Activated B cell treated with CpG ODN at 0.5 μM for 24 hours (primary cell): ENCODE measurements at regions not wholly inside any gene's neighbourhood (a gene's known extent, or its start where the extent isn't known, plus 50 kb on each side); places are given as distances from the start of the nearest gene placed in this dataset.
"Not testable (repeated sequence)": the region's sequence is repeated elsewhere in the genome, so short reads cannot be mapped to it uniquely, and the experiment has no call there.

ENCODE experiments used
- ATAC-seq: fragments of 200-7000 bp; cut with Tn5 transposase; one replicate; pipeline ENCODE4 v1.10.0; 2021; ENCODE audit warnings: low read depth, mild to moderate bottlenecking, moderate library complexity
- CTCF ChIA-PET: fragments of 350-600 bp; sonication (Branson Sonifier 250); formaldehyde crosslinking; loops from one replicate; lab custom pipeline; 2021; ENCODE audit warnings: antibody characterized with exemption; lab: Charles Lee
- POLR2A ChIA-PET: fragments of 350-600 bp; sonication (Branson Sonifier 250); formaldehyde crosslinking; loops from one replicate; lab custom pipeline; 2021; ENCODE audit warnings: antibody characterized with exemption; lab: Charles Lee
- DNase-seq: peaks from one replicate; pipeline ENCODE4 v3.0.0; 2022
- H3K27ac Mint-ChIP-seq: one replicate; pipeline ENCODE4 v1.8.0; 2020; ENCODE audit warnings: mixed read lengths
- H3K27me3 Mint-ChIP-seq: one replicate; pipeline ENCODE4 v1.8.0; 2021; ENCODE audit warnings: mixed read lengths
- H3K36me3 Mint-ChIP-seq: one replicate; pipeline ENCODE4 v1.8.0; 2021; ENCODE audit warnings: low read depth, mixed read lengths
- H3K4me1 Mint-ChIP-seq: one replicate; pipeline ENCODE4 v1.8.0; 2021; ENCODE audit warnings: mixed read lengths
- H3K4me3 Mint-ChIP-seq: one replicate; pipeline ENCODE4 v1.8.0; 2020; ENCODE audit warnings: mild to moderate bottlenecking, mixed read lengths
- H3K9me3 Mint-ChIP-seq: one replicate; pipeline ENCODE4 v1.8.0; 2020; ENCODE audit warnings: mixed read lengths
- CTCF ChIP-seq: fragments of 200-600 bp; IDR thresholded peaks from one replicate; pipeline ENCODE4 v1.8.0; 2022; ENCODE audit warnings: antibody characterized with exemption, mild to moderate bottlenecking
- intact Hi-C: fragments of 100-400 bp; cut with micrococcal nuclease; formaldehyde crosslinking; loops from one replicate; pipeline ENCODE4 v1.15.1; 2024

DNA sequence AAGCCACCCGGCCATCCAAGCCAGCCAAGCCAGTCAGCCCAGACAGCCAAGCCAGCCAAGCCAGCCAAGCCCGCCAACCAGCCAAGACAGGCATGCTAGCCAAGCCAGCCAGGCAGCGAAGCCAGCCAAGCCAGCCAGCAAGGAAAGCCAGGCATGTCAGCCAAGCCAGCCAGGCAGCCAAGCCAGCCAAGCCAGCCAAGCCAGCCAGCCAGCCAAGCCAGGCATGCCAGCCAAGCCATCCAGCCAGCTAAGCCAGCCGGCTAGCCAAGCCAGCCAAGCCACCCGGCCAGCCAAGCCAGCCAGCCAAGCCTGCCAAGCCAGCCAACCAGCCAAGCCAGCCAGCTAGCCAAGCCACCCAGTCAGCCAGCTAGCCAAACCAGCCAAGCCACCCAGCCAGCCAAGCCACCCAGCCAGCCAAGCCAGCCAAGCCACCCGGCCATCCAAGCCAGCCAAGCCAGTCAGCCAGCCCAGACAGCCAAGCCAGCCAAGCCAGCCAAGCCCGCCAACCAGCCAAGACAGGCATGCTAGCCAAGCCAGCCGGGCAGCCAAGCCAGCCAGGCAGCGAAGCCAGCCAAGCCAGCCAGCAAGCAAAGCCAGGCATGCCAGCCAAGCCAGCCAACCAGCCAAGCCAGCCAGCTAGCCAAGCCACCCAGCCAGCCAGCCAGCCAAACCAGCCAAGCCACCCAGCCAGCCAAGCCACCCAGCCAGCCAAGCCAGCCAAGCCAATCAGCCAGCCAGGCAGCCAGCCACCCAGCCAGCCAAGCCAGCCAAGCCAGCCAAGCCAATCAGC lies 350.4 kb upstream of the PLGLB2 start:
- ATAC-seq, DNase-seq, H3K9me3 Mint-ChIP-seq, H3K4me3 Mint-ChIP-seq, POLR2A ChIA-PET, H3K4me1 Mint-ChIP-seq, CTCF ChIA-PET, intact Hi-C loops, H3K27ac Mint-ChIP-seq, H3K36me3 Mint-ChIP-seq, H3K27me3 Mint-ChIP-seq: not testable (repeated sequence)

- intact Hi-C loops, H3K9me3 Mint-ChIP-seq, DNase-seq, ATAC-seq, H3K36me3 Mint-ChIP-seq, H3K27ac Mint-ChIP-seq, CTCF ChIA-PET, H3K27me3 Mint-ChIP-seq, POLR2A ChIA-PET, H3K4me3 Mint-ChIP-seq, H3K4me1 Mint-ChIP-seq: not testable (repeated sequence)
Observed at GRCh38 chr2:87398567-87399305, 349.2 kb upstream of the PLGLB2 start.

DNA sequence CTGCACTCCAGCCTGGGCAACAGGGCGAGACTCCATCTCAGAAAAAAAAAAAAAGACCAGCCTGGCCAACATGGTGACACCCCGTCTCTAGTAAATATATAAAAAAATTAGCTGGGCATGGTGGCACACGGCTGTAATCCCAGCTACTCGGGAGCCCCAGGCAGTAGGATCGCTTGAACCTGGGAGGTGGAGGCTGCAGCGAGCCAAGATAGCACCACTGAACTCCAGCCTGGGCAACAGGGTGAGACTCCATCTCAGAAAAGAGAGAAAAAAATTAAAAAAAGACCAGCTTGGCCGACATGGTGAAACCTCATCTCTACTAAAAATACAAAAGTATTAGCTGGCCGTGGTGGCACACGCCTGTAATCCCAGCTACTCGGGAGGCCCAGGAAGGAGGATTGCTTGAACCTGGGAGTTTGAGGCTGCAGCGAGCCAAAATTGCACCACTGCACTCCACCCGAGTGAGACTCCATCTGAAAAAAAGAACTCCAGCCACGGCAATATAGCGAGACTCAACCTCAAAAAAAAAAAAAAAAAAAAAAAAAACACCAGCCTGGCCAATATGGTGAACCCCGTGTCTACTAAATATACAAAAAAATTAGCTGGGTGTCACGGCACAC lies 346.1 kb upstream of the PLGLB2 start:
- peaks cover 2% of the 10 kb centered on the region for H3K9me3 Mint-ChIP-seq
- intact Hi-C loops = no loop called here
- no peak for TF ChIP-seq CTCF
- no peaks in the 10 kb centered on the region for H3K36me3 Mint-ChIP-seq
- H3K4me1 Mint-ChIP-seq = no peaks in the 10 kb centered on the region
- ATAC-seq (no peak), DNase-seq (no peak)
- ChIA-PET CTCF (no interaction called here), POLR2A (no interaction called here)
- H3K4me3 Mint-ChIP-seq = no peak overlapping the region
- no peaks in the 10 kb centered on the region for H3K27me3 Mint-ChIP-seq
- H3K27ac Mint-ChIP-seq = no peak overlapping the region

DNA sequence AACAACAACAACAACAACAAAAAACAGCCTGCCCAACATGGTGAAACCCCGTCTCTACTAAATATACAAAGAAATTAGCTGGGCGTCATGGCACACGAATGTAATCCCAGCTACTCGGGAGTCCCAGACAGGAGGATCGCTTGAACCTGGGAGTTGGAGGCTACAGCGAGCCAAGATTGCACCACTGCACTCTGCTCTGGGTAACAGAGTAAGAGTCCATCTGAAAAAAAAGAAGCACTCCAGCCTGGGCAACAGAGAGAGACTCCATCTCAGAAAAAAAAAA lies 344.1 kb upstream of the PLGLB2 start:
- H3K27ac Mint-ChIP-seq = no peak overlapping the region
- H3K36me3 Mint-ChIP-seq = no peaks in the 10 kb centered on the region
- no peaks in the 10 kb centered on the region for H3K4me1 Mint-ChIP-seq
- CTCF ChIA-PET = no interaction called here
- H3K9me3 Mint-ChIP-seq = peaks cover 2% of the 10 kb centered on the region
- TF ChIP-seq CTCF = no peak
- DNase-seq (no peak), ATAC-seq (no peak)
- no peaks in the 10 kb centered on the region for H3K27me3 Mint-ChIP-seq
- intact Hi-C loops = no loop called here
- H3K4me3 Mint-ChIP-seq = no peak overlapping the region
- POLR2A ChIA-PET = interaction anchor here (0.7 kb wide), 1 partner anchor 1324 kb away, joined by 3 read pairs; no protein-coding TSS in a partner anchor

DNA sequence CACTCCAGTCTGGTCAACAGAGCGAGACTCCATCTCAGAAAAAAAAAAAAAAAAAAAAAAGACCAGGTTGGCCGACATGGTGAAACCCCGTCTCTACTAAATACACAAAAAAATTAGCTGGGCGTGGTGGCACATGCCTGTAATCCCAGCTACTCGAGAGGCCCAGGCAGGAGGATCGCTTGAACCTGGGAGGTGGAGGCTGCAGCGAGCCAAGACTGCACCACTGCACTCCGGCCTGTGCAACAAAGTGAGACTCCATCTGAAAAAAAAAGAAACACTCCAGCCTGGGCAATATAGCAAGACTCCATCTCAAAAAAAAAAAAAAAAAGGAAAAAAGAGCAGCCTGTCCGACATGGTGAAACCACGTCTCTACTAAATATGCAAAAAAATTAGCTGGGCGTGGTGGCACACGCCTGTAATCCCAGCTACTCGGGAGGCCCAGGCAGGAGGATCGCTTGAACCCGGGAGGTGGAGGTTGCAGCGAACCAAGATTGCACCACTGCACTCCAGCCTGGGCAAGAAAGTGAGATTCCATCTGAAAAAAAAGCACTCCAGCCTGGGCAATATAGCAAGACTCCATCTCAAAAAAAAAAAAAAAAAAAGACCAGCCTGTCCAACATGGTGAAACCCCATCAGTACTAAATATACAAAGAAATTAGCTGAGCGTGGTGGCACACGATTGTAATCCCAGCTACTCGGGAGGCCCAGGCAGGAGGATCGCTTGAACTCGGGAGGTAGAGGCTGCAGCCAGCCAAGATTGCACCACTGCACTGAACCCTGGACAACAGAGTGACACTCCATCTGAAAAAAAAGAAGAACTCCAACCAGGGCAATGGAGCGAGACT lies 343.3 kb upstream of the PLGLB2 start:
- intact Hi-C loops, ATAC-seq, CTCF ChIA-PET, H3K27me3 Mint-ChIP-seq, H3K9me3 Mint-ChIP-seq, H3K4me1 Mint-ChIP-seq, DNase-seq, H3K4me3 Mint-ChIP-seq, H3K27ac Mint-ChIP-seq, H3K36me3 Mint-ChIP-seq: not testable (repeated sequence)
- POLR2A ChIA-PET = interaction anchor here (0.7 kb wide), 1 partner anchor 765 kb away, joined by 4 read pairs; no protein-coding TSS in a partner anchor

- DNase-seq, H3K27me3 Mint-ChIP-seq, POLR2A ChIA-PET, H3K4me3 Mint-ChIP-seq, intact Hi-C loops, H3K36me3 Mint-ChIP-seq, CTCF ChIA-PET, ATAC-seq, H3K4me1 Mint-ChIP-seq, H3K9me3 Mint-ChIP-seq, H3K27ac Mint-ChIP-seq: not testable (repeated sequence)
Observed at GRCh38 chr2:87405531-87406216, 342.2 kb upstream of the PLGLB2 start.

DNA sequence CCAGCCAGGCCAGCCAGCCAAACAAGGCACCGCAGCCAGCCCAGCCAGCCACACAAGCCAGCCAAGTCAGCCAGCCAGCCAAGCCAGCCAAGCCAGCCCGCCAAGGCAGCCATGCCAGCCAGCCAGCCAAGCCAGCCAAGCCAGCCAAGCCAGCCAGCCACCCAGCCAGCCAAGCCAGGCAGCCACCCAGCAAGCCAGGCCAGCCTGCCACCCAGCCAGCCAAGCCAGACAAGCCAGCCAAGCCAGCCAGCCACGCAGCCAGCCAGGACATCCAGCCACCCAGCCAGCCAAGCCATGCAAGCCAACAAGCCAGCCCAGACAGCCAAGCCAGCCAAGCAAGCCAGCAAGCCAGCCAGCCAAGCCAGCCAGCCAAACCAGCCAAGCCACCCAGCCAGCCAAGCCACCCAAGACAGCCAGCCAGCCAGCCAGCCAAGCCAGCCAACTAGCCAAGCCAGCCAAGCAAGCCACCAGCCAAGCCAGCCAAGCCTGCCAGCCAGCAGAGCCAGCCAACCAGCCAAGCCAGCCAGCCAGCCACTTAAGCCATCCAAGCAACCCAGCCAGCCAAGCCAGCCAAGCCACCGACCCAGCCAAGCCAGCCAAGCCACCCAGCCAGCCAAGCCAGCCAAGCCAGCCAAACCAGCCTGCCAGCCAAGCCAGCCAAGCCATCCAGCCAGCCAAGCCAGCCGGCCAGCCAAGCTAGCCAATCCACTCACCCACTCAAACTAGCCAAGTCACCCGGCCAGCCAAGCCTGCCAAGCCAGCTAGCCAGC lies 341.3 kb upstream of the PLGLB2 start:
- ATAC-seq, intact Hi-C loops, H3K4me3 Mint-ChIP-seq, H3K27ac Mint-ChIP-seq, H3K4me1 Mint-ChIP-seq, H3K36me3 Mint-ChIP-seq, POLR2A ChIA-PET, H3K9me3 Mint-ChIP-seq, H3K27me3 Mint-ChIP-seq, DNase-seq: not testable (repeated sequence)
- CTCF ChIA-PET = interaction anchor here (0.7 kb wide), 1 partner anchor 634 kb away, joined by 3 read pairs; no protein-coding TSS in a partner anchor

DNA sequence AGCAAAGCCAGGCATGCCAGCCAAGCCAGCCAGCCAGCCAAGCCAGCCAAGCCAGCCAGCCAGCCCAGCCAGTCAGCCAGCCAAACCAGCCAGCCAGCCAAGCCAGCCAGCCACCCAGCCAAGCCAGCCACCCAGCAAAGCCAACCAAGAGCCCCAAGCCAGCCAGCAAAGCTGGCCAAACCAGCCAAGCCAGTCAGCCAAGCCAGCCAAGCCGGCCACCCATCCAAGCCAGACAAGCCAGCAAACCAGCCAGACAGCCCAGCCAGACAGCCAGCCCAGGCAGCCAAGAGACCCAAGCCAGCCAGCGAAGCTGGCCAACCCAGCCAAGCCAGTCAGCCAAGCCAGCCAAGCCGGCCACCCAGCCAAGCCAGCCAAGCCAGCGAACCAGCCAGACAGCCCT lies 338.3 kb upstream of the PLGLB2 start:
- ATAC-seq, POLR2A ChIA-PET, H3K36me3 Mint-ChIP-seq, H3K9me3 Mint-ChIP-seq, H3K27ac Mint-ChIP-seq, H3K27me3 Mint-ChIP-seq, intact Hi-C loops, H3K4me1 Mint-ChIP-seq, DNase-seq, CTCF ChIA-PET, H3K4me3 Mint-ChIP-seq: not testable (repeated sequence)

DNA sequence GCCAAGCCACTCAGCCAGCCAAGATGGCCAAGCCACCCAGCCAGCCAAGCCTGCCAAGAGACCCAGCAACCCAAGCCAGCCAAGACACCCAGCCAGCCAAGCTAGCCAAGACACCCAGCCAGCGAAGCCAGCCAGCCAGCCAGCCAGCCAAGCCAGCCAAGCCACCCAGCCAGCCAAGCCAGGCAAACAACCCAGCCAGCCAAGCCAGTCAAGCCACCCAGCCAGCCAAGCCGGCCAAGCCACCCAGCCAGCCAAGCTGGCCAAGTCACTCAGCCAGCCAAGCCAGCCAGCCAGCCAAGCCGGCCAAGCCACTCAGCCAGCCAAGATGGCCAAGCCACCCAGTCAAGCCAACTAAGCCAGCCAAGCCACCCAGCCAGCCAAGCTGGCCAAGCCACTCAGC lies 337.5 kb upstream of the PLGLB2 start:
- H3K4me3 Mint-ChIP-seq, DNase-seq, ATAC-seq, H3K27ac Mint-ChIP-seq, CTCF ChIA-PET, intact Hi-C loops, H3K9me3 Mint-ChIP-seq, H3K4me1 Mint-ChIP-seq, H3K36me3 Mint-ChIP-seq, POLR2A ChIA-PET, H3K27me3 Mint-ChIP-seq: not testable (repeated sequence)
